ENCODE measurements at regions not wholly inside any gene's neighbourhood (a gene's known extent, or its start where the extent isn't known, plus 50 kb on each side); places are given as distances from the start of the nearest gene placed in this dataset.

DNA sequence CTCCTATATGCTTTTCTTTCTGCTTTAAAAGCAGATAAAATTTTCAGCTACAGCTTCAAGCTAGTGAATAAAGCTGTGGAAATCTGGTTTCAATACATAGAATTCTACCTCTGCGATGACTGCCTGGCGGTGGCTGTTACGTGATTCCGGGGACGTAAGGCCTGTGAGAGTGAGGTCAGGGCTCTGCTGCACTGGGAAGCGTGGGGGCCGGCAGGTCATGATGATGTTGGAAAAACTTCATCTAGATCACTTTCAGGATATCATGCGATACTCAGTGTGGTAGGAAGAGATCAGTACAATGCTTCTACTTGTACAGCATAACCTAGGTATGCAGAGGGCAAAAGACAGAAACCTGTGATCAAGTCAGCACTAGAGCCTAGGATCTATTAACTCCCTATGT, 546.8 kb upstream of the B3GAT1 start:
- TF ChIP-seq, protein P1, sequence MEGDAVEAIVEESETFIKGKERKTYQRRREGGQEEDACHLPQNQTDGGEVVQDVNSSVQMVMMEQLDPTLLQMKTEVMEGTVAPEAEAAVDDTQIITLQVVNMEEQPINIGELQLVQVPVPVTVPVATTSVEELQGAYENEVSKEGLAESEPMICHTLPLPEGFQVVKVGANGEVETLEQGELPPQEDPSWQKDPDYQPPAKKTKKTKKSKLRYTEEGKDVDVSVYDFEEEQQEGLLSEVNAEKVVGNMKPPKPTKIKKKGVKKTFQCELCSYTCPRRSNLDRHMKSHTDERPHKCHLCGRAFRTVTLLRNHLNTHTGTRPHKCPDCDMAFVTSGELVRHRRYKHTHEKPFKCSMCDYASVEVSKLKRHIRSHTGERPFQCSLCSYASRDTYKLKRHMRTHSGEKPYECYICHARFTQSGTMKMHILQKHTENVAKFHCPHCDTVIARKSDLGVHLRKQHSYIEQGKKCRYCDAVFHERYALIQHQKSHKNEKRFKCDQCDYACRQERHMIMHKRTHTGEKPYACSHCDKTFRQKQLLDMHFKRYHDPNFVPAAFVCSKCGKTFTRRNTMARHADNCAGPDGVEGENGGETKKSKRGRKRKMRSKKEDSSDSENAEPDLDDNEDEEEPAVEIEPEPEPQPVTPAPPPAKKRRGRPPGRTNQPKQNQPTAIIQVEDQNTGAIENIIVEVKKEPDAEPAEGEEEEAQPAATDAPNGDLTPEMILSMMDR (IDR thresholded peaks at IDR 0.05): no peak
- TF ChIP-seq EP300 (IDR thresholded peaks at IDR 0.05; ENCODE audit: low read depth): no peak
